HG03196 (cell line): ENCODE measurements at regions not wholly inside any gene's neighbourhood (a gene's known extent, or its start where the extent isn't known, plus 50 kb on each side); places are given as distances from the start of the nearest gene placed in this dataset.

Experiments
- ATAC-seq: cut with Tn5 transposase; IDR thresholded peaks from one replicate; pipeline ENCODE4 v1.9.1; 2021; ENCODE audit not compliant: unreplicated experiment

DNA sequence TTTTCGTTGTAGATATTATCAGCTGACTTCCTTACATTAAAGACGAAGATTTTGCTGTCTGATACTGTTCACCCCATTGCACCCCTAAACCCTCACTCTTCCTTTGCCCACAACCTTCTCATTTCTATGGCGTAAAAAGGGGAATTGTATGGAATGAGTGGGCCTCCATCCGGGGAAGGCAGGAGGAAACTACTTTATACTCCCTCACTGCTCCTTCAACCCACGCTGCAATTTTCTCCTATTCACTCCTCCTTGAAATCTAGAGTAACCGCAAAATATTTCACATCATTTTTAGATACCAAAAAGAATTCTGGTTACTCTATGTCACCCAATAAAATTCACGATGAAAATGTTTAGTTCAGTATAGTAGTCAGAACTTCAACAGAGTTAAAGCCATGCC is 330.8 kb downstream of the DIRAS2 start:
- ATAC-seq: no peak

DNA sequence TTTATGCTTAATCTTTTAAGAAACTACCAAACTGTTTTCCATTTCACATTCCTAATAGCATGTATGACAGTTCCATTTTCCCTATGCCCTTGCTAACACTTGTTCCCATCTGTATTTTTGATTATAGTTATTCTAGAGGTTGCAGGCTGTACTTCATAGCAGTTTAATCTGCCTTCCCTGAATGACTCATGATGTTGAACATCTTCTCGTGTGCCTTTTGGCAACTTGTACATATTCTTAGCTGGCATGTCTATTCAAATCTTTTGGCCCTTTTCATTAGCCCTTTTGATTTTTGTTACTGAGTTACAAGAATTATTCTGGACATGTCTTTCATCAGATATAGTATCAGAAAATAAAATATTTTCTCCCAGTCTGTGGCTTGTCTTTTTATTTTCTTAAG is 320.3 kb downstream of the DIRAS2 start:
- ATAC-seq: no peak

DNA sequence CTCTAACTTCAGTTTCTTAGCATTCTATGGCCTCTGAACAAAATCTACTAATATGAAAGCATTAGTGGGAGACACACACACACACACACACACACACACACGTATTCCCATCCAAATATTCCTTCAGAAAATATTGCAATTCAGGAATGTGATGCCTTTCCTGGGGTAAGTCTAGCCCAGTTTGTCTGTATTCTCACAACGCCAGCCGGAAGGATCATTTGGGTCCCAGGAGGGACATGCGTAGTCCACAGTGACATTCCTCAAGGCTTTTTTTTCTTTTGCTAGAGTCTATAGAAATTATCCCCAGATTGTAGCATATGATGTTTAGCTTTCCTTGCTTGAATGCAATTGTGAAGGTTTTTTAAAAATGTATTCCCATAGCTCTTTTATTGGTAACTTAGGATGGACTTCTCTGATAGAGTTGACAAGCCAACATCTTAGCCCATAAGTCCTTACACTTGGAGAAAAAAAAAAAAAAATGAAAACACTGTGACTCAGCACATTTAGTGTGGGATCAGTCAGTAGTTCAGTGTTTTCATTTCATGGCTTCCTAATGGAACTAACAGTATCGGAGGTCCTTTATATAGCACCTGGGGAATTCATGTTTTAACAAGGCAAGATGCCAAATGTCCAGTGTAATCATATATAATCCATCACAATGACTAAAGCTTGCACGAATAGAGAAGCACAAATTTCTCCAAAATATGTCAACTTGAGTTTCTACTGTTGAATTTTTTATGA is 316.5 kb downstream of the DIRAS2 start:
- ATAC-seq: no peak

DNA sequence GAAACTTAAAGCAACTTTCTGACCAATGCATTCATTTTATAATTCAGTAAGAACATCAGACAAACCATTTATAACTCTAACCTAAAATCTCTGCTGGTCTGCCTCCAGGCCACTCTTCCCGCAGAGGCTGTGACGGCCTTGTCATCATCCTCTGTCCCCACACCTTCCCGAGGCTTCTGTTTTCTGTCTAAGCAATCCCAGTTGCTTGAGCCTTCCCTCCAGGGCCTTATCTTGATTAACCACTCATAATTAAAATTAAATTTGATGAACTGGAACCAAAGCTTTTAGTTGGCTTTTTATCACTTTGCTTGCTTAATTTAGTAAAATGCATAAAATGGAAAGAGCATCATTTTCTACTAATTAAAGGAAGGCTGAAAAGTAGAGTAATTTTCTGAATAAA is 312.4 kb downstream of the DIRAS2 start:
- no peak for ATAC-seq

DNA sequence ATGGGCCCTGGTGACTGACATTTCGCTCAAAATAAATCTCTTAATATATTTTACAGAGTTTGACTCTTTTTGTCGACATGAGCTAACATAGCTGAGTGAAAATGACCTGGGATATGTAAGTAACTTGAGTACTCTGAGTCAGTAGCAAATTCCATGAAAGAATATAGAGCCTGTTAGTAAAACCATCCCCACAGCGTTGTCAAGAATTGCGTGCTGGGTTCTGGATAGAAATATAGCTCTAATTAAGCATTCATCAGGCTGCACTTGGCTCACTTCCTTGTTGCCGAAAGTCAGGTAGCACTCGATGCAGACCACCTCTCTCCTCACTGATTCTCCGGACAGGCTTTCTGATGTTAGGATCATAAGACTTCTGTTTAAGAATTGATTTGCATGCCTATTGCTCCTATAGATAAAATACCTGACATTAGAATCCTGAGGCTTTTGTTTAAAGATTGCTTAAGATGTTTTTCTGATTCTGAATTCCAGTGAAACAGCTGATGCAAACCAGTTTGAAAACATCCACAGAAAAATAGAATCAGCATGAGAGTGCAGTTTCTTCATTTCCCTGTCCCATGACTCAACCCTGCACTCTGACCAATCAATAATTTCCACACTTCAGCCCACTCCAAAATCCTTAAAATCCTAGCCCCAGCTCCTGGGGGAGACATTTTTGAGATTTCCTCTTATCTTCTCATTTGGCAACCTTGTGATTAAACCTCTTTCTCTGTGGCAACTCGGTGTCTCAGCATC is 310.6 kb downstream of the DIRAS2 start:
- no peak for ATAC-seq

DNA sequence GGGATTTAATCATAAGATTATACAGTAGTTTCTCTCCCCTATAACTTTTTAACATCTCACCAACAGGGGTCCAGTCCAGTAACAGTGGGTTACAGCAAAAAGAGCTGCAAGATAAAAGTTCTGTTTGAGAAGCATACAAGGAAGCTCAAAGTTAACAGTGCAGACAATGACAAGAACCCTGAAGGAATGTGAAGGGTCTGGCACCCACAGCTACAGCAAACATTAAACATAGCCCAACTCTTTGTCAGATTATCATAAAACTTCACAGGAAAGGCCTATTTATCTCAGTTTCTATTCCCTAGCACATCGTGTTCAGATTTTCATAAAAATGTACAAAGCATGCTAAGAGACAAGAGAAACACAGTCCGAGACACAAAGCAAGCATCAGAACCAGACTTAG is 309.4 kb downstream of the DIRAS2 start:
- no peak for ATAC-seq

DNA sequence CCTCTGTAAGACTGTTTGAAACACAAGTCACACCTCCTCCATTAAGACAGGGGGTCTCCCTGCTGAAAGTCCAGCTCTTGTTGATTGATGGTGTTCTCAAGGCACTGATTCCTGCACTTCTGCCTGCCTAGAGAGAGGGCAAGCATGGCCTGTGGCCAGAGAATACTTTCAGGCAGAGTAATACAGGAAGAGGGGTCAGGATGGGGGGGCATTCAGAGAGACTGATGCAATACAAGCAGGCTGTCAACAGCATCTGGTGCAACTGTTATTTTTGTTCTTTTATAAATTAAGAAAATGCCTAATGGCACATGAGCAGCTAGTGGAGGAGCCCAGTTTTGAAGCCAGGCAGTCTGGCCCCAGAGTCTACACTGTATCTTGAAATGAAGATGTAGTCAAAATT is 302.2 kb downstream of the DIRAS2 start:
- ATAC-seq: no peak

DNA sequence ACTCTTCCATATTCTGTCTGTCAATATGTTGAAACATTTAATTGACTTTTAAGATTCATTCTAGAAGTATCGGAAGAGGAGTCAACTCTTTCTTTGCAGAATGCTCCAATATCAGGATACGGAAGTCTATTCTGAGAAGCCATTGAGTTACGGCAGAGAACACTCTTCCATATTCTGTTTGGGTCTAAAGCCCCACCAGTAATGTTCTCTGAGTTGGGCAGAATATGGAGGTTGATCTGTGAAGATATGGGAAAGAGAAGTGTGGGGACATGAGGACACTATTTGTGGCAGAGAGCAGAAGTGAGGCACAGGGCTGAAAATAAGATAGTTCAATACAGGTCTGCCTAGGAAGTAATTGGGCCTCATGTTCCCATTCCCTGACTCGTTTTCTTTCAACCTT is 300.0 kb downstream of the DIRAS2 start:
- no peak for ATAC-seq

DNA sequence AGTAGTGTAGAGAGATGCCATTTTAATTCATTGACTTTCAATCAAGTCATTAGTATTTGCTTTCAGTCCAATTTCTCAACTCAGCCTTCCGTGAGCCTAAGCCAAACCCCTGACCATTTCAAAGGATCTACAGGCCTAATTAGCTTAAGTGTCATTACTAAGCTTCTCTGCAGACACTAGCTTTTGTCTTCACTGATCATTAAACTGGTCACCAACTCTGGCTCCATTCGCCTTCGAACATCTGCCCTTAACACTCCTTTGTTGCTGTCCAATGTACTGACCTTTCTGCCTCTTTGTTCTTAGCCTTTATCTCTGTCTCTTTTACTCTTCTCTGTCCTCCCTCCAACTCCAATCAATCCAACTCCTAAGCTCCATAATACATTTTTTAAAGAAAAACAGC is 299.3 kb downstream of the DIRAS2 start:
- no peak for ATAC-seq

DNA sequence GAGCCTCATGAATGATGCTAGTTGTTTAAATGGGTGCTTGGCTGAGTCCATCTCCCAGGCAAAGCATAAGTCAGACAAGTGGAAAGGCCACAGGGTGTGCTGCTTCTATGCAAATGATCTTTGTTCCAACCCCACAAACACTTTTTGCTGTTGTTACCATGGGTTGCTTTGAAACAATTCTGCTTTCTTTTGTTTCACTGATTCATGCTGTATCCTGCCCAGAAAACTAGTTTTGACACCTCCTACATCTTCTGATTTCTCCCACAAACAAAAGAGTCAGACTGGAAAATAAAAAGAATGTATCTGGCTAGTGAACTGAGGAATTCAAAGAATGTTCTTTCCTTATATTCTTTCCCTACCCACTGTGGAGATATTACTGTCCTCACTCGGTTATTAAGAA is 298.6 kb downstream of the DIRAS2 start:
- no peak for ATAC-seq

DNA sequence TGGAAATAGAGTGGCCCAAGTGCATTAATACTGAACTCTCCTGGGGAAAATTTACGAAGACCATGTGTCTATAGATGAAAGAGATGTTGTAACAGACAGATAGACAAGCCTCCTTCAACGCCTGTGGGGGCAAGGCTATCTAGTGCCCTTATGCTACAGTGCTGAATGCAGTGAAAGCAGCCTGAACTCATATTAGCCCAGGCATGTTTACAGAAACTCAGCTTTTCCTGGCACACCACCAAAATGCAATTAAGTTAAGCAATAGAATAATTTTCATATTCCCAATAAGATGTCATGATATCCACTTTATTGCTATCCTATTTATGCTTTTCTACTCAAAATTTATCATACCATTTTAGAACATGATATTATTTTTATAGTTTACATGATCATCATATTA is 277.0 kb downstream of the DIRAS2 start:
- no peak for ATAC-seq

DNA sequence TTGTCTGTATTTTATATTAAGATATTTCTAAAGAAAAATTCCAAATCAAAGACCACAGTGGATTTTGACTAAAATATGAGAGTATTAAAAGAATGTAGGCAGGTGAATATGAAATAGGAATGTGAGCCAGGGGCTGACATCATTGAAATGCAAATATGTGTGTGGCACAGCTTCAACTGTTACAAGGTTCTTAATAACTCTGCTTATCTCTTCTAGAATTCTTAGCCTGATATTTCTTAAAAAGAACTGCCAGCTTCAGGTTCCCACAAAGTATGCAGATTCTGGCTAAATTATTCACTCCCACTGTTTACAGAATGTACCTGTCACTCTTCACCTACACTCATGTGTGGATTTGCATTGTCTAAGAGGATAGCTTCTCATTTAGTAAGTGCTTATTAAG is 274.4 kb downstream of the DIRAS2 start:
- no peak for ATAC-seq

DNA sequence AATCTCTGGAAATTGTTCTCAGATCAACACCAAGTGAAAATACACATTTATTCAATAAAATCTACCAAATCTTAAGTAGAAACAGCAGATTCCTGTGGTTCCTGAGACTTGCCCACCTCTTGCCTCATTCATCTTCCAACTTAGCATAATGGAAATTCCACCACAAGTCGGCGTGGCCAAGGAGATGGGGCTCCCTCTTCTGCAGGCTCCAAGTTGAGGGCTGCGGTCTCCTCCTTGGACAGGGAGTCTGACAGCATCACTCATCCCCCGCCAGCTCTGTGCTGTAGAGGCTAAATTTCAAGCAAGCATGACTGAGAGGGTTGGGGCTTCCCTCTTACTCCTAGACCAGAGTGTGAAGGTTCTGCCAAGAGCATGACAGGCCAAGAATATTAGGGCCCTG is 273.7 kb downstream of the DIRAS2 start:
- ATAC-seq: no peak

DNA sequence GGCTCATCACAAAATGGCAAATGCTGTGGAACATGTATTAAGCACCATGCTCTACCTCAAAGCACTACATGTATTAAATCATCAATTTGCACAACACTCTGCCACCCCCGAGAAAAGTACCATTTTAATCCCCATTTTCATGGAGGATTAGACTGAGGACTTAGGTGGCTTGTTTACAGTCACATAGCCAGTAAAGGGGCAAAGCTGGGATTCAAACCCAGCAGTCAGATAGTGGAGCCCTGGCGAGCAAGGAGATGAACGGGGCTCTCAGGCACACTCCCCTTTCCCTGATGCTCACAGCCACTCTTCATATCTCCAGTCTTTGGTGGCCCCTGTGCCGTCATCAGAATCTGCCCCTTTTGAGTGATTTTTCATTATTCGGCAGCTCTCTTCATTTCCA is 262.9 kb downstream of the DIRAS2 start:
- ATAC-seq: no peak

DNA sequence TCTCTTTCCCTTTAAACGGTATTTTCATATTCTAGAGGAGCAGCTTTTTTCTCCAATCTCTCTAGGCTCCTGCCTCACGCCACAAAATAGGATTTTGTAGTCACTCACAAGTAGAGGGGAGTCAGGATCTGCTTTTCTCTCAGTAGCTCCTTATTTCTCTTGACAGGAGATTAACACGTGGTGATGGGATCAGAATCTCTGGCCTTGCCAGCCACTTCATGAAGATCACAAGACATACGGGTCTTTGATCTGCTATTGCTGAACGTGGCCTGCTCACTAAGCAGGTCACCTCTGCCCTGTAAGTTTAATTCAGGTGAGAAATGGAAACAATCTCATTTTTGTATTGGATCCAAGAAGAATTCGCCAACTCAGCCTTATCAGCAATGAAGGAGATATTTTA is 257.5 kb downstream of the DIRAS2 start:
- no peak for ATAC-seq

DNA sequence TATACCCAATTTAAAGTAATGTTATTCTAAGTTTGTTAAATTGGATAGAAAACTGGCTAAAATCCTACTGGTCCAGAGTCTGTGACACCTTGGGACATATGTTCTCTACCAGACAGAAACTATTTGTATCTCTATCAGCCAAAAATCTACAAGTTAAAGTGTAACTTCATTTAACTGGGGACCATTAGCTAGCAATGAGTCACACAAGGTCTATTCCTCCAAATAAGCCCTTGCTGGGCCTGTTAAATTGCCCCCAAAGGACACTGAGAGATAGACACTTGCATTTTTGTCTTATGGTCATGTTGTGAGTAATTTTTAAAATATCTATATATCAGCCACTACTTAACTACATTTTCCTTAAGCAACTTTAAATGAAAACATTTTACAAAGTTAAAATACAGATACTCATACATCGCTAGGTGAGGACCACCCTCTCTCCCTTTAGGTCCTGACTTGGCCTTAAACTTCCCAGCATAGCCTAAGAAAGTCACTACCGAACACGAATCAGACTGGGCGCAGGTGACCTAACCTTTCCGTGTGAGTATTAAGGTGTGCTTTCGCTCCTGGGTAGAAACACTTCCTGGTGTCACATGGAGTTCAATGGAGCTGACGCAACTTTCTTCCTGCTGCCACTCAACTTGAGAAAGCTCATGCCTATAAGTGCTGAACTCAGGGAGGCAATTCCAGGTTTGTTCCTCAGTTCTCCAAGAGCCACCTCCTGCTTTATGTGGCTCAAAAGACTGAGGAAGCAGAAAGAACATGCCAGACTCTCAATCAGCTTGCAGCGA is 249.1 kb downstream of the DIRAS2 start:
- no peak for ATAC-seq

DNA sequence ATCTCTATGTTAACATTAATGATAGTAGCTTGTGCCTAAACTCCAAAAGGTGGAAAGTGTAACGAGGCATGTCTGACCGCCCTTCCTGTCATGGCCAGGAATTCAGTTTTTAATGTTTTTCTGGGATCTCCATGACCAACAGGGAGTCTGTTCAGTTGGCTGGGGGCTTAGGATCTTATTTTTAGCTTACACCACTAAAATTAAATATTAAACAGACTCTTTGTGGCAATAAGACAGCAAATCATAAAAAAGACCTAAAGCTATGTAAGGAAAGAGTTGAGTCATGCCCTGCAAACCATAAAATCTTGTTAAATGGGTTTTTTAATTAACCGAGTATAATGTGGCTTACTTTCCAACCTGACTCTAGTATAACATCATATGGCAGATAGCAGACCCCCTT is 247.8 kb downstream of the DIRAS2 start:
- ATAC-seq: no peak

DNA sequence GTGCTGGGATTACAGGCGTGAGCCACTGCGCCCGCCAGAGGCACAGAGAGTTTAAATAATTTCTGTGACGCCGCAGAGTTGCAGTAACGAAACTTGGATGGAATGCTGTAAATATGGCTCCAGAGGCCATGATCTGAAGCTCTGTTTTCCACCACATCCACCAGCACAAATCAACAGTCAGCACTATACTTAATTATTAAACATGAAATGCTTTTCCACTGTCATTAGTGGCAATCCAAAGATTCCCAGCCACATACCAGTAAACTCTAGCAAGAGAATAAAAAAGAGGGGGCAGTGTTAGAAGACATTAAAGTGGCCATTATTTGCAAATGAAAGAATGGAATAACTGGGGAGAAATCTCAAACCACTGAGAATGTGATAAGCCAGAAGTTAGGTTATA is 242.5 kb downstream of the DIRAS2 start:
- no peak for ATAC-seq

DNA sequence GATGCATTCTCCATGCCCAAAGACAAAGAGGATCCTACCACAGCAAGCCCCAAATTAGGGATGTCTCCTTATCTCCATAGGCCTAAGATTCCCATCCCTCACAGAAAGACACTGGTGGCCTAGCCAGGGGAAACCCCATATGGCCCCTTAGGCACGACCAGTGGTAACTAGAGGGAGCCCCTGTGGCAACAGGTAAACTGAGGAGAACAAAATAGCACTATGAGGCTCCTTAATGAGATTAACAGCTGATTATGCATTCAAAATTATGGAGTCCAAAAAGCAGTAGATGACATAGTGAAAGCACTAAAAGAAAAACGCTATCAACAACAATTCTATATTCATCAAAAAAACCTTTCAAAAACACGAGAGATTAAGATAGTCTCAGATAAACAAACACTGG is 234.0 kb downstream of the DIRAS2 start:
- no peak for ATAC-seq

DNA sequence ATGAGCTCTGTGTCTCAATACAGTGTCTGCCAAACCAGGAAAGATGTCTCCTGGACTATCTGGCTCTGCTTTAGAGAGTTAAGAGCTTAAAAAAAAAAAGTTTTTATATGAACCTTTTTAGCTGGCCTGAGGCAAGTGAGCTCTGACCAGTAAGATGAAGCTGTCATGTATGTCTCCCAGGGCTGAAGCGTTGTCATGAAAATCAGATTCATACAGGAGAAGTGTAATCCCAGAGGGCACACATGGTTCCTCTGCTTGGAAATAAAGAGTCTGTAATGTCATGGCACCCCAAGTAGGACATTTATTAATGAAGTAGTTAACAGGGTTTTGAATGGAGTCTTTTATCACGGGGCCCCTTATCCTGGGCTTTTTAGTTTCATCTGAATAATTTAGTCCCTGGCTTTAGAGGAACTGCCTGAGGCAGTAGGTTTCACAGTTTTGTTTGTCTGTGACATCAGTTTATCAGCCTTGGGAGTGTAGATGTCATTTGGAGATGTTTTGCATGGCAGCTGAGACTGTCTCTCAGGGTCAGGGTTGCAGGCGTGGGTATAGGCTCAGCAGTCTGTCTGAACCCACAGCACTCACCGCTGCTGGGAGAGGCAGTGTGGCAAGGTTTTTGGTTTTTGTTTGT is 223.3 kb downstream of the DIRAS2 start:
- ATAC-seq: no peak

DNA sequence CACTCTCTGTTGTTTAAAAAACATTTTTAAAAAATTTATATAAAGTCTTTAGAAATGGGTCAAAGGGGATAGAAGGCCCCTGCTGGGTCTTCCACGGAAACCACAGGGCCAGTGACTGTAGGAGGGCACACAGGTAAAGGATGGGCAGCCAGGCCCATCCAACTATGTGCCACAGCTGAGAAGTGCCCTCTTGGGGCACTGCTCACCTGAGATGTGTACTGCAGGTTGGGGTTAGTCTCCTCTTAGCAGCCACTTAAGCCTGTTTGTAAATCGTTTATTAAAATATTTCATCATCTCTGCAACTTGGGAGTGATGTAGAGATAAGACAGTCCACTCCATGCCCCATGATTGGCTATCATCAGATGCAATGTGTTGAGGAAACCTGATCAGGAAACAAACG is 222.4 kb downstream of the DIRAS2 start:
- no peak for ATAC-seq
